Hepatocyte (in vitro differentiated cells): ENCODE measurements at regions not wholly inside any gene's neighbourhood (a gene's known extent, or its start where the extent isn't known, plus 50 kb on each side); places are given as distances from the start of the nearest gene placed in this dataset.

Experiments
- DNase-seq: peaks from one replicate; pipeline ENCODE4 v3.0.0-alpha.2; 2016; ENCODE audit warnings: low spot score
- H2AFZ ChIP-seq: fragments of 200-600 bp; sonication (generic); 2 replicates; pipeline ENCODE4 v1.6.0; 2016; ENCODE audit warnings: antibody characterized with exemption, mild to moderate bottlenecking
- H3K27ac ChIP-seq: fragments of 200-600 bp; sonication (generic); 2 replicates; pipeline ENCODE4 v1.5.1; 2016; ENCODE audit warnings: mild to moderate bottlenecking
- H3K27me3 ChIP-seq: fragments of 200-600 bp; sonication (generic); 2 replicates; pipeline ENCODE4 v1.6.1; 2016
- H3K36me3 ChIP-seq: fragments of 200-600 bp; sonication (generic); replicated peaks from 2 replicates; pipeline ENCODE4 v1.5.1; 2016; ENCODE audit warnings: low read depth; ENCODE audit not compliant: insufficient read depth
- H3K4me1 ChIP-seq: fragments of 200-600 bp; sonication (generic); 2 replicates; pipeline ENCODE4 v1.5.1; 2016; ENCODE audit warnings: mild to moderate bottlenecking, moderate library complexity; ENCODE audit not compliant: insufficient read depth
- H3K4me2 ChIP-seq: fragments of 200-600 bp; sonication (generic); 2 replicates; pipeline ENCODE4 v1.6.0; 2016
- H3K4me3 ChIP-seq: fragments of 200-600 bp; sonication (generic); 2 replicates; pipeline ENCODE4 v1.5.1; 2016; ENCODE audit warnings: mild to moderate bottlenecking
- H3K79me2 ChIP-seq: fragments of 200-600 bp; sonication (generic); 2 replicates; pipeline ENCODE4 v1.6.0; 2017; ENCODE audit warnings: mild to moderate bottlenecking
- H3K9me2 ChIP-seq: fragments of 200-600 bp; sonication (generic); replicated peaks from 2 replicates; pipeline ENCODE4 v1.6.0; 2017; ENCODE audit warnings: mild to moderate bottlenecking; ENCODE audit not compliant: insufficient read depth
- H3K9me3 ChIP-seq: fragments of 200-600 bp; sonication (generic); 2 replicates; pipeline ENCODE4 v1.5.1; 2016; ENCODE audit warnings: low read depth, mild to moderate bottlenecking
- H4K20me1 ChIP-seq: fragments of 200-600 bp; sonication (generic); 2 replicates; pipeline ENCODE4 v1.6.0; 2016; ENCODE audit warnings: mild to moderate bottlenecking; ENCODE audit not compliant: insufficient read depth, poor library complexity, severe bottlenecking
- EZH2 ChIP-seq: fragments of 200-600 bp; sonication (generic); IDR thresholded peaks from 2 replicates; pipeline ENCODE4 v1.6.1; 2016; ENCODE audit warnings: antibody characterized with exemption, mild to moderate bottlenecking, borderline replicate concordance
- EZH2phosphoT487 ChIP-seq: fragments of 200-600 bp; sonication (generic); IDR thresholded peaks from one replicate; pipeline ENCODE4 v1.6.1; 2018; ENCODE audit warnings: antibody characterized with exemption, mild to moderate bottlenecking, low read depth, moderate library complexity; ENCODE audit not compliant: unreplicated experiment, severe bottlenecking
- WGBS: methylation state at CpG from one replicate; pipeline ENCODE4 v1.1.6; 2016; ENCODE audit warnings: low lambda C conversion rate; ENCODE audit errors: missing lambda C conversion rate; 5-methylcytosine and 5-hydroxymethylcytosine counted together
- TF ChIP-seq, protein P1 (sequence below): fragments of 200-600 bp; sonication (generic); IDR thresholded peaks from 2 replicates; pipeline ENCODE4 v1.5.1; 2016; ENCODE audit warnings: antibody characterized with exemption, mild to moderate bottlenecking; ENCODE audit not compliant: poor library complexity

DNA sequence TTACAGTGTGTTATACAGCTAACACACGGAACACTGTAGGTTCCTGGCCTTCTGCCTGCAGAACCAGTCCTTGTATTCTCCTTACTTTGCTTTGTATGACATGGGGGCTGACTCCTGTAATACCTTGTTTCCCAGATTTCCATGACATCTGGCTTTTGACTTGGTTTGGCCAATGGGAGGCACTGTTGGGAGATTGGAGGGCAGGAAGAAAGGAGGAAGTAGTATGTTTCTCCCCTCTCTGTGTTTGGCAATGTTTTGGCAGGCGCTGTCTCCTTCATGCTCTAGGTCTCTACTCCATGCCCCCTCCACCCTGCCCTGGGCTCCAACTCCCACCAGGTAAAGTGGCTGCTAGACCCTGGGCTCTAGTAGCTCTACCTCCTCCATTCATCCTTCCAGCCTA is 331.1 kb upstream of the SLC14A2 start:
- no peak for DNase-seq
- Histone ChIP-seq H3K9me2 (no peaks in the 10 kb centered on the region), H2AFZ (no peak overlapping the region), H3K27ac (no peak overlapping the region), H3K79me2 (no peaks in the 10 kb centered on the region), H3K4me3 (no peak overlapping the region), H3K9me3 (no peaks in the 10 kb centered on the region), H3K36me3 (no peaks in the 10 kb centered on the region), H3K4me2 (no peak overlapping the region), H4K20me1 (no peaks in the 10 kb centered on the region), H3K27me3 (no peaks in the 10 kb centered on the region), H3K4me1 (no peaks in the 10 kb centered on the region)
- WGBS: 81% methylated on average over 2 of the region's 2 CpGs
- TF ChIP-seq EZH2phosphoT487 (no peak), EZH2 (no peak)
- TF ChIP-seq, protein P1, sequence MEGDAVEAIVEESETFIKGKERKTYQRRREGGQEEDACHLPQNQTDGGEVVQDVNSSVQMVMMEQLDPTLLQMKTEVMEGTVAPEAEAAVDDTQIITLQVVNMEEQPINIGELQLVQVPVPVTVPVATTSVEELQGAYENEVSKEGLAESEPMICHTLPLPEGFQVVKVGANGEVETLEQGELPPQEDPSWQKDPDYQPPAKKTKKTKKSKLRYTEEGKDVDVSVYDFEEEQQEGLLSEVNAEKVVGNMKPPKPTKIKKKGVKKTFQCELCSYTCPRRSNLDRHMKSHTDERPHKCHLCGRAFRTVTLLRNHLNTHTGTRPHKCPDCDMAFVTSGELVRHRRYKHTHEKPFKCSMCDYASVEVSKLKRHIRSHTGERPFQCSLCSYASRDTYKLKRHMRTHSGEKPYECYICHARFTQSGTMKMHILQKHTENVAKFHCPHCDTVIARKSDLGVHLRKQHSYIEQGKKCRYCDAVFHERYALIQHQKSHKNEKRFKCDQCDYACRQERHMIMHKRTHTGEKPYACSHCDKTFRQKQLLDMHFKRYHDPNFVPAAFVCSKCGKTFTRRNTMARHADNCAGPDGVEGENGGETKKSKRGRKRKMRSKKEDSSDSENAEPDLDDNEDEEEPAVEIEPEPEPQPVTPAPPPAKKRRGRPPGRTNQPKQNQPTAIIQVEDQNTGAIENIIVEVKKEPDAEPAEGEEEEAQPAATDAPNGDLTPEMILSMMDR: no peak

DNA sequence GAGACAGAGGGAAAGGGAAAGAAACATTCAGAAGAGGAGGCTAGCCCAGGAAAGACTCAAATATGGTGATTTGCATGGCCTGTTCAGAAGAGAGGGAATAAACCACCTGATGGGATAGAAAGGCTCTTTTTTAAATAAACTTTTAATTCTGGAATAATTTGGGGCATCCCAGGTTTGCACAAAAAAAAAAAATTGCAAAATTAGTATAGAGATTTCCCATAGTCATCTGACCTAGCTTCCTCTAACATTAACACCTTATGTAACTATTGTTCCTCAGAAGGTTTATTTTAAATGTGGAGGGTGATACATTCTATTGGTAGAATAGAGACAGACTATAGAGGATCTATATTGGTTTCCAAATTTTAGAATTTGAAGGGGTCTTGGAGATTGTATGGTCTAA is 330.4 kb upstream of the SLC14A2 start:
- H2AFZ ChIP-seq: no peak overlapping the region

DNA sequence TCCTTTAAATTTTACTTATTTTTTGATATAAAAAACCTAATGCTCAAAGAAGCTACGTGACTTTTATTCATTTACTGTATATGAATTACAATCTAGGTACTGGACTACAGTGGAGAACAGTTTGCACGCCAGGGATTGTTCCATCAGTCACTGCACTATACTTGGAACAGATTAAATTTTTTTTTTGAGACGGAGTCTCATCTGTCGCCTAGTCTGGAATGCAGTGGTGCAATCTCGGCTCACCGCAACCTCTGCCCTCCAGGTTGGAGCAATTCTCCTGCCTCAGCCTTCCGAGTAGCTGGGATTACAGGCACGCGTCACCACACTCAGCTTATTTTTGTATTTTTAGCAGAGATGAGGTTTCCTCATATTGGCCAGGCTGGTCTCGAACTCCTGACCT is 330.0 kb upstream of the SLC14A2 start:
- Histone ChIP-seq H4K20me1 (no peaks in the 10 kb centered on the region), H3K4me2 (no peak overlapping the region), H3K36me3 (no peaks in the 10 kb centered on the region), H2AFZ (no peak overlapping the region), H3K27me3 (no peaks in the 10 kb centered on the region), H3K4me1 (no peaks in the 10 kb centered on the region), H3K4me3 (no peak overlapping the region), H3K9me3 (no peaks in the 10 kb centered on the region), H3K27ac (no peak overlapping the region), H3K79me2 (no peaks in the 10 kb centered on the region), H3K9me2 (no peaks in the 10 kb centered on the region)
- no peak for DNase-seq
- 96% methylated on average over 9 of the region's 10 CpGs for WGBS
- no peak for TF ChIP-seq EZH2phosphoT487
- TF ChIP-seq, protein P1: no peak
- TF ChIP-seq EZH2: no peak

More for the DNA sequence above, 330.4 kb upstream of the SLC14A2 start:
- no peaks in the 10 kb centered on the region for H3K9me3 ChIP-seq
- H3K4me3 ChIP-seq: no peak overlapping the region
- no peak overlapping the region for H3K4me2 ChIP-seq
- no peaks in the 10 kb centered on the region for H3K9me2 ChIP-seq
- DNase-seq: no peak
- no peak overlapping the region for H3K27ac ChIP-seq
- no peaks in the 10 kb centered on the region for H3K36me3 ChIP-seq
- no peaks in the 10 kb centered on the region for H4K20me1 ChIP-seq
- H3K79me2 ChIP-seq: no peaks in the 10 kb centered on the region
- no peaks in the 10 kb centered on the region for H3K27me3 ChIP-seq
- TF ChIP-seq EZH2phosphoT487 (no peak), EZH2 (no peak)
- TF ChIP-seq, protein P1: no peak
- no peaks in the 10 kb centered on the region for H3K4me1 ChIP-seq

DNA sequence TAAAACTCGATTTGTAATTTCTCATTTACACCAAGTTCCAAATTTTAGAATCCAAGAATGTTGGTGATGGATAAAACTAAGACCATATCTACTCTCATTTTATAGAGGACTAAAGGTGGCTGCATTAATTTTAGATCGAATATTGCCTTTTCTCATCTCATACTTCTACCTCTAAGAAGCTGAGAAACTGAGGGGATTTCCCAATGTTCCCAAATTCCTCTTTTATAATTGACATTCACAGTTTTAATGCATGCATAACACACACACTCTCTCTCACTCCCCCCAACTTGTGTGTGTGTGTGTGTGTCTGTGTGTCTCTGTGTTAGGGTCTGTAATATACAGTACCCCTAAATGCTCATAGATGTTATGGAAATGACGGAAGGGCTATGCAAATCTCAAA is 328.8 kb upstream of the SLC14A2 start:
- no peaks in the 10 kb centered on the region for H3K4me1 ChIP-seq
- no peaks in the 10 kb centered on the region for H3K79me2 ChIP-seq
- 90% methylated on average over 3 of the region's 3 CpGs for WGBS
- H3K36me3 ChIP-seq: no peaks in the 10 kb centered on the region
- no peak overlapping the region for H3K27ac ChIP-seq
- H3K9me2 ChIP-seq: no peaks in the 10 kb centered on the region
- H3K4me3 ChIP-seq: no peak overlapping the region
- no peaks in the 10 kb centered on the region for H3K27me3 ChIP-seq
- DNase-seq: no peak
- TF ChIP-seq, protein P1: no peak
- no peak for TF ChIP-seq EZH2
- TF ChIP-seq EZH2phosphoT487: no peak
- H2AFZ ChIP-seq: no peak overlapping the region
- no peak overlapping the region for H3K4me2 ChIP-seq
- H4K20me1 ChIP-seq: no peaks in the 10 kb centered on the region
- no peaks in the 10 kb centered on the region for H3K9me3 ChIP-seq
